ENCODE measurements at regions not wholly inside any gene's neighbourhood (a gene's known extent, or its start where the extent isn't known, plus 50 kb on each side); places are given as distances from the start of the nearest gene placed in this dataset.

- no peak overlapping the region for H2AFZ ChIP-seq (ENCODE audit: low read length)
- no peaks in the 10 kb centered on the region for H3K9me3 ChIP-seq (ENCODE audit: low read length)
- no peaks in the 10 kb centered on the region for H3K9me2 ChIP-seq (replicated peaks; ENCODE audit: insufficient read depth, low read length)
- H3K27me3 ChIP-seq (ENCODE audit: low read length) = no peaks in the 10 kb centered on the region
- H3K9ac ChIP-seq (ENCODE audit: low read length) = no peak overlapping the region
- H3K79me2 ChIP-seq (ENCODE audit: low read length) = no peaks in the 10 kb centered on the region; the same call in 1 of the 2 replicates
- no peak overlapping the region for H3K4me3 ChIP-seq (ENCODE audit: low read length)
- H3K27ac ChIP-seq (ENCODE audit: low read length) = no peak overlapping the region
- no peak overlapping the region for H3K4me2 ChIP-seq (ENCODE audit: low read depth, low read length, poor library complexity, severe bottlenecking)
- no peak for DNase-seq
- no peaks in the 10 kb centered on the region for H3K36me3 ChIP-seq (ENCODE audit: insufficient read depth, low read length)
- peaks cover 5% of the 10 kb centered on the region for H3K4me1 ChIP-seq (ENCODE audit: low read length)
- H4K20me1 ChIP-seq (ENCODE audit: insufficient read depth, low read depth, low read length) = no peaks in the 10 kb centered on the region
These were observed 380.0 kb downstream of the KLF12 start for GRCh38 chr13:73754241-73754640.

GRCh38 chr13:73751290-73751689 is 382.9 kb downstream of the KLF12 start:
- no peak for DNase-seq
- no peaks in the 10 kb centered on the region for H3K9me2 ChIP-seq (replicated peaks; ENCODE audit: insufficient read depth, low read length)

GRCh38 chr13:73748404-73748803 is 385.8 kb downstream of the KLF12 start:
- Histone ChIP-seq H3K9ac (ENCODE audit: low read length) (no peak overlapping the region), H3K27ac (ENCODE audit: low read length) (no peak overlapping the region), H3K9me3 (ENCODE audit: low read length) (no peaks in the 10 kb centered on the region), H3K4me2 (ENCODE audit: low read depth, low read length, poor library complexity, severe bottlenecking) (no peak overlapping the region), H3K9me2 (replicated peaks; ENCODE audit: insufficient read depth, low read length) (no peaks in the 10 kb centered on the region), H3K27me3 (ENCODE audit: low read length) (no peaks in the 10 kb centered on the region), H3K4me3 (ENCODE audit: low read length) (no peak overlapping the region), H3K36me3 (ENCODE audit: insufficient read depth, low read length) (no peaks in the 10 kb centered on the region), H3K79me2 (ENCODE audit: low read length) (no peaks in the 10 kb centered on the region), H4K20me1 (ENCODE audit: insufficient read depth, low read depth, low read length) (no peaks in the 10 kb centered on the region), H2AFZ (ENCODE audit: low read length) (no peak overlapping the region), H3K4me1 (ENCODE audit: low read length) (peaks cover 8% of the 10 kb centered on the region)
- DNase-seq = no peak

More at GRCh38 chr13:73751290-73751689, 382.9 kb downstream of the KLF12 start:
- H4K20me1 ChIP-seq (ENCODE audit: insufficient read depth, low read depth, low read length) = no peaks in the 10 kb centered on the region
- H3K9me3 ChIP-seq (ENCODE audit: low read length) = no peaks in the 10 kb centered on the region
- no peaks in the 10 kb centered on the region for H3K36me3 ChIP-seq (ENCODE audit: insufficient read depth, low read length)
- H3K27ac ChIP-seq (ENCODE audit: low read length) = no peak overlapping the region
- no peak overlapping the region for H3K9ac ChIP-seq (ENCODE audit: low read length)
- H3K4me1 ChIP-seq (ENCODE audit: low read length) = peaks cover 5% of the 10 kb centered on the region
- H2AFZ ChIP-seq (ENCODE audit: low read length) = no peak overlapping the region
- H3K4me3 ChIP-seq (ENCODE audit: low read length) = no peak overlapping the region
- no peaks in the 10 kb centered on the region for H3K27me3 ChIP-seq (ENCODE audit: low read length)
- H3K4me2 ChIP-seq (ENCODE audit: low read depth, low read length, poor library complexity, severe bottlenecking) = no peak overlapping the region
- no peaks in the 10 kb centered on the region; the same call in 1 of the 2 replicates for H3K79me2 ChIP-seq (ENCODE audit: low read length)

- H3K9me3 ChIP-seq (ENCODE audit: low read length) = no peaks in the 10 kb centered on the region
- H2AFZ ChIP-seq (ENCODE audit: low read length) = no peak overlapping the region
- no peaks in the 10 kb centered on the region for H4K20me1 ChIP-seq (ENCODE audit: insufficient read depth, low read depth, low read length)
- H3K4me2 ChIP-seq (ENCODE audit: low read depth, low read length, poor library complexity, severe bottlenecking) = no peak overlapping the region
- peaks cover 8% of the 10 kb centered on the region for H3K4me1 ChIP-seq (ENCODE audit: low read length)
- H3K27ac ChIP-seq (ENCODE audit: low read length) = no peak overlapping the region
- no peak for DNase-seq
- H3K4me3 ChIP-seq (ENCODE audit: low read length) = no peak overlapping the region
- no peaks in the 10 kb centered on the region for H3K36me3 ChIP-seq (ENCODE audit: insufficient read depth, low read length)
- 0 out of 2 replicates have a peak, but pooled peaks cover 2% of the 10 kb centered on the region for H3K79me2 ChIP-seq (ENCODE audit: low read length)
- H3K9ac ChIP-seq (ENCODE audit: low read length) = no peak overlapping the region
- H3K27me3 ChIP-seq (ENCODE audit: low read length) = no peaks in the 10 kb centered on the region
- H3K9me2 ChIP-seq (replicated peaks; ENCODE audit: insufficient read depth, low read length) = no peaks in the 10 kb centered on the region
These were observed 389.0 kb downstream of the KLF12 start for GRCh38 chr13:73745190-73745589.

DNA sequence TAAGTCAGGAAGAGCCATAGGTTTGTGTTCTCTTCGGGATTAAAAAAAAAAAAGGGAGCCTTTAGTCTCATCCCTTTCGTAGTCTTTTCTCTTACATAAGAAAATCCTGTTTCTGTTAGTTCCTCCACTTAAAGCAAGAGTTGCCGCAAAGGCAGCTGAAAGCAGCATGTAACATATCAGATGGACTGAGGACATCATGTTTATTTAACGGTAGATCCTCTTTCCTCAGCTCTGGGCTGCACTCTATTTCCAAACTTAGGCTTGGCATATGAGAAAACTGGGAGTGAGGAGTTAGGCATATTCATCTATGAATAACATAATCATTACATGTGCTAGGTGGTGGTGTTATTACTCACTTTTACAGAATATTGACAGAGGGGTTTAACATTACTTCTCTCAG is 391.2 kb downstream of the KLF12 start:
- Histone ChIP-seq H3K27me3 (ENCODE audit: low read length) (no peaks in the 10 kb centered on the region), H2AFZ (ENCODE audit: low read length) (no peak overlapping the region), H3K4me2 (ENCODE audit: low read depth, low read length, poor library complexity, severe bottlenecking) (no peak overlapping the region), H3K4me3 (ENCODE audit: low read length) (no peak overlapping the region), H3K9me2 (replicated peaks; ENCODE audit: insufficient read depth, low read length) (no peaks in the 10 kb centered on the region), H3K79me2 (ENCODE audit: low read length) (0 out of 2 replicates have a peak, but pooled peaks cover 2% of the 10 kb centered on the region), H3K9ac (ENCODE audit: low read length) (no peak overlapping the region), H3K9me3 (ENCODE audit: low read length) (no peaks in the 10 kb centered on the region), H3K36me3 (ENCODE audit: insufficient read depth, low read length) (no peaks in the 10 kb centered on the region), H4K20me1 (ENCODE audit: insufficient read depth, low read depth, low read length) (no peaks in the 10 kb centered on the region), H3K27ac (ENCODE audit: low read length) (no peak overlapping the region), H3K4me1 (ENCODE audit: low read length) (peaks cover 8% of the 10 kb centered on the region)
- no peak for DNase-seq

DNA sequence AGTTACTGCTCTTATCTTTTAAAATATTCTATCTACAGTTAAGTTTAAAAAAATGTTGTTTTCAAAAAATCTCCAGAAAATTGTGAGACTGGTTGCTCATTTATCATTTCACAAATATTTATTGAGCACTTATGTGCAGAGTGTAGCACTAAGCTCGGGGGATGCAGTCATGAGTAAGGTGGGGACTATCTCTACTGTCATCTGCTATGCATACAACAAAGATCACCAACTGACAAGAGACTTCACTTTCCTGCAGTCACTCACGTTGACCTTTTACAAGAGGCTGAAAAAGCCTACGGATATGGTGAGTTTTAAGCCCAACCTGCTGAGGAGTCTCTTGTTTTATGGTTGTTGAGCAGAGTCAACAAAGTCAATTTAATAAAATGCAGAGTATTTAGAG is 392.5 kb downstream of the KLF12 start:
- no peak overlapping the region for H3K27ac ChIP-seq (ENCODE audit: low read length)
- no peak overlapping the region for H3K4me3 ChIP-seq (ENCODE audit: low read length)

DNA sequence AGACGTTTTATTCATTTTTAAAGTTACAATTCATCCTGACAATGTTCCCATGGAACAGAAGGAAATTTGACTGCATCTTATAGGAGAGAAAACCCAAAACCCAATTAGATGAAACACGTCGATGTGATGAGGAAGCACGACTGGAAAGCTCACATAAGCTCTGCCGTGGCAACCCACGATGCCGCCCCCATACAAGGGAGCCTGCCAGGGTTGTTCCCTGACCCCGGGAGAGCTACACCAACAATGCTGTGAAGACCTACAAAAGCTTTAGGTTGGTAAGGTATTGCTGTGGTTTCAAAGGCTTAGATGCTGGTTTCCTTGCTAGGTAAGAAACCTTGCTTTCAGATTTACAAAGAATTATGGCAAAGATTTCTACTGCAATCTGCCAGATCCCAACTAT is 393.1 kb downstream of the KLF12 start:
- no peaks in the 10 kb centered on the region for H3K36me3 ChIP-seq (ENCODE audit: insufficient read depth, low read length)
- H3K27me3 ChIP-seq (ENCODE audit: low read length) = no peaks in the 10 kb centered on the region
- H3K9me3 ChIP-seq (ENCODE audit: low read length) = no peaks in the 10 kb centered on the region
- H3K9ac ChIP-seq (ENCODE audit: low read length) = no peak overlapping the region
- peaks cover 7% of the 10 kb centered on the region for H3K4me1 ChIP-seq (ENCODE audit: low read length)
- H4K20me1 ChIP-seq (ENCODE audit: insufficient read depth, low read depth, low read length) = no peaks in the 10 kb centered on the region
- no peak overlapping the region for H3K4me3 ChIP-seq (ENCODE audit: low read length)
- no peak for DNase-seq
- H3K79me2 ChIP-seq (ENCODE audit: low read length) = 0 out of 2 replicates have a peak, but pooled peaks cover 5% of the 10 kb centered on the region
- H3K4me2 ChIP-seq (ENCODE audit: low read depth, low read length, poor library complexity, severe bottlenecking) = no peak overlapping the region
- no peak overlapping the region for H3K27ac ChIP-seq (ENCODE audit: low read length)
- H3K9me2 ChIP-seq (replicated peaks; ENCODE audit: insufficient read depth, low read length) = no peaks in the 10 kb centered on the region
- no peak overlapping the region for H2AFZ ChIP-seq (ENCODE audit: low read length)

More for the DNA sequence above, 392.5 kb downstream of the KLF12 start:
- no peak for DNase-seq
- Histone ChIP-seq H3K27me3 (ENCODE audit: low read length) (no peaks in the 10 kb centered on the region), H3K4me2 (ENCODE audit: low read depth, low read length, poor library complexity, severe bottlenecking) (no peak overlapping the region), H2AFZ (ENCODE audit: low read length) (no peak overlapping the region), H3K9me3 (ENCODE audit: low read length) (no peaks in the 10 kb centered on the region), H3K4me1 (ENCODE audit: low read length) (peaks cover 8% of the 10 kb centered on the region), H3K9me2 (replicated peaks; ENCODE audit: insufficient read depth, low read length) (no peaks in the 10 kb centered on the region), H3K9ac (ENCODE audit: low read length) (no peak overlapping the region), H3K79me2 (ENCODE audit: low read length) (0 out of 2 replicates have a peak, but pooled peaks cover 2% of the 10 kb centered on the region), H3K36me3 (ENCODE audit: insufficient read depth, low read length) (no peaks in the 10 kb centered on the region), H4K20me1 (ENCODE audit: insufficient read depth, low read depth, low read length) (no peaks in the 10 kb centered on the region)

GRCh38 chr13:73740666-73741065 is 393.5 kb downstream of the KLF12 start:
- no peak for DNase-seq
- 0 out of 2 replicates have a peak, but pooled peaks cover 5% of the 10 kb centered on the region for H3K79me2 ChIP-seq (ENCODE audit: low read length)
- peaks cover 2% of the 10 kb centered on the region for H3K4me1 ChIP-seq (ENCODE audit: low read length)
- H3K4me2 ChIP-seq (ENCODE audit: low read depth, low read length, poor library complexity, severe bottlenecking) = no peak overlapping the region
- H3K27me3 ChIP-seq (ENCODE audit: low read length) = no peaks in the 10 kb centered on the region
- H3K9ac ChIP-seq (ENCODE audit: low read length) = no peak overlapping the region
- H3K36me3 ChIP-seq (ENCODE audit: insufficient read depth, low read length) = no peaks in the 10 kb centered on the region
- no peaks in the 10 kb centered on the region for H3K9me3 ChIP-seq (ENCODE audit: low read length)
- H3K9me2 ChIP-seq (replicated peaks; ENCODE audit: insufficient read depth, low read length) = no peaks in the 10 kb centered on the region
- no peak overlapping the region for H3K4me3 ChIP-seq (ENCODE audit: low read length)
- H4K20me1 ChIP-seq (ENCODE audit: insufficient read depth, low read depth, low read length) = no peaks in the 10 kb centered on the region
- H2AFZ ChIP-seq (ENCODE audit: low read length) = no peak overlapping the region
- H3K27ac ChIP-seq (ENCODE audit: low read length) = no peak overlapping the region

GRCh38 chr13:73739394-73739793 is 394.8 kb downstream of the KLF12 start:
- Histone ChIP-seq H3K27ac (ENCODE audit: low read length) (no peak overlapping the region), H3K9me3 (ENCODE audit: low read length) (no peaks in the 10 kb centered on the region), H3K9ac (ENCODE audit: low read length) (no peak overlapping the region), H4K20me1 (ENCODE audit: insufficient read depth, low read depth, low read length) (no peaks in the 10 kb centered on the region), H3K79me2 (ENCODE audit: low read length) (0 out of 2 replicates have a peak, but pooled peaks cover 5% of the 10 kb centered on the region), H3K36me3 (ENCODE audit: insufficient read depth, low read length) (no peaks in the 10 kb centered on the region), H3K9me2 (replicated peaks; ENCODE audit: insufficient read depth, low read length) (no peaks in the 10 kb centered on the region), H3K4me3 (ENCODE audit: low read length) (no peak overlapping the region), H2AFZ (ENCODE audit: low read length) (no peak overlapping the region), H3K4me1 (ENCODE audit: low read length) (no peaks in the 10 kb centered on the region), H3K27me3 (ENCODE audit: low read length) (no peaks in the 10 kb centered on the region), H3K4me2 (ENCODE audit: low read depth, low read length, poor library complexity, severe bottlenecking) (no peak overlapping the region)
- no peak for DNase-seq
